Stimulated activated effector memory CD8-positive, alpha-beta T cell treated with anti-CD3 and anti-CD28 coated beads, Interleukin-12 subunit alpha, Interleukin-12 subunit beta, amount 100 ng/mL, for 72 hours (primary cell): ENCODE measurements at regions not wholly inside any gene's neighbourhood (a gene's known extent, or its start where the extent isn't known, plus 50 kb on each side); places are given as distances from the start of the nearest gene placed in this dataset.

Experiments used
- ATAC-seq: fragments of 150-1000 bp; cut with Tn5 transposase; 2 replicates; pipeline ENCODE4 v1.10.0; 2021
- DNase-seq, 2 donors: peaks; one replicate each; pipeline ENCODE4 v3.0.0; 2021 to 2022; ENCODE audit warnings: low spot score in 2 of 2
- H3K27ac Mint-ChIP-seq: one replicate; pipeline ENCODE4 v1.8.0; 2022; ENCODE audit warnings: mild to moderate bottlenecking, mixed read lengths
- H3K36me3 Mint-ChIP-seq: one replicate; pipeline ENCODE4 v1.8.0; 2022; ENCODE audit warnings: mild to moderate bottlenecking, mixed read lengths
- H3K4me1 Mint-ChIP-seq: one replicate; pipeline ENCODE4 v1.8.0; 2022; ENCODE audit warnings: mixed read lengths
- H3K4me3 Mint-ChIP-seq: one replicate; pipeline ENCODE4 v1.8.0; 2022; ENCODE audit warnings: mild to moderate bottlenecking, mixed read lengths
- H3K9me3 Mint-ChIP-seq: one replicate; pipeline ENCODE4 v1.8.0; 2022; ENCODE audit warnings: mixed read lengths

DNA sequence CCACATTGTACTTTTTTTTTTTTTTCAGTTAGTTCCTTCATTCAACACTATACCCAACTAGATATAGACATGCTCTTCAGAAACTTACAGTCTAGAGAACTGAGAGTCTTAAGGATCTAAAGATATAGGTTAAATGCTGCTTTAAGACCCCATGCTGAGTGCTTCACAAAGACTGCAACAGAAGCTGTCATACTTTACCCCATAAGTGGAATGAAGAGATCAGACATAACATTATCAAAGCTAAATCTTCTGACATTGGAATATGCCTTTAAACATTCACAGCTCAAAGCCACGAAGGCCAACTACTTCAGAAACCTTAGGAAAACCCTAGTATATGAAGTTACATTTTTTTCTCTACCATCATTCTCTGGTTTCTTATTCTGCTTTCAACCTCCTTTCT lies 666.4 kb downstream of the KCNT2 start:
- Mint-ChIP-seq H3K9me3 (peaks cover 2% of the 10 kb centered on the region), H3K4me3 (no peak overlapping the region), H3K36me3 (no peaks in the 10 kb centered on the region), H3K27ac (no peak overlapping the region), H3K4me1 (no peaks in the 10 kb centered on the region)
- ATAC-seq (no peak), DNase-seq (no peak)

DNA sequence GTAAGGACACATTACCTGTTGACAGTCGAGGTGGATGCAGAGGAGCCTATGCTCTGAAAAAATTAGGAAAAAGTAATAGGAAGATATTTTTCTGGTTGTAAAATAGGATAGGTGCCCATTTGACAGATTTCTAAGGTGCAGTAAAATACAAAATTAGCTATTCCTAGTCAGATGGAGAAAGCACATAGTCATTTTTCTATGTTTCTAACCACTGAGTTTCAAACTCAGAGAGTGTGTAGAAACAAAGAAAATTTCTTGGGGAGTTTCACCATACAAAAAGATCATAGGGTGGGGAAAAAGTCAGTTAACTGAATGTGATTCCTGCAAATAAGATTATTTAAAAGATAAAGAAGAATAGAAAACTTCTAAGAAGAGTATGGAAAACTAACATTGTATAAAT lies 666.9 kb downstream of the KCNT2 start:
- no peaks in the 10 kb centered on the region for H3K4me1 Mint-ChIP-seq
- H3K4me3 Mint-ChIP-seq: no peak overlapping the region
- H3K36me3 Mint-ChIP-seq: no peaks in the 10 kb centered on the region
- H3K9me3 Mint-ChIP-seq: peaks cover 2% of the 10 kb centered on the region
- DNase-seq (no peak), ATAC-seq (no peak)
- H3K27ac Mint-ChIP-seq: no peak overlapping the region

DNA sequence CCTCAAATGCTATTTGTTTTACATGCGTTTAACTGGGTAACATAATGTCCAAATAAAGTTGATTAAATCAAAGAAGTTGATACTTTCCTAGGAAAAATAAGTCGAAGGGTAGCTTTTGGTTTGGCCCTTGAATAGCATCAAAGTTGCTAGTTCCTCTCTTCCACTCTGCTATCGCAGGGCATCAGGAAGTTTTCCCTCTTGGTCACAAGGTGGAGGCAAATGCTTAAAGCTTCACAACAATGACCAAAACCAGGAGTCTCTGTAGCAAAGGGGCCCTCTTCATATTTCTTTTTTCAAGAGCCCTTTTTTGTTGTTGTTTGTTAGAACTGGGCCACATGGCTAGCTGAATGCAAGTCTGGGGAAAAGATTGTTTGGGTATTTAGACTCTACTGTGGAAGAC lies 668.4 kb downstream of the KCNT2 start:
- ATAC-seq (no peak), DNase-seq (no peak)
- no peaks in the 10 kb centered on the region for H3K4me1 Mint-ChIP-seq
- no peaks in the 10 kb centered on the region for H3K9me3 Mint-ChIP-seq
- H3K4me3 Mint-ChIP-seq: no peak overlapping the region
- H3K36me3 Mint-ChIP-seq: no peaks in the 10 kb centered on the region
- no peak overlapping the region for H3K27ac Mint-ChIP-seq

DNA sequence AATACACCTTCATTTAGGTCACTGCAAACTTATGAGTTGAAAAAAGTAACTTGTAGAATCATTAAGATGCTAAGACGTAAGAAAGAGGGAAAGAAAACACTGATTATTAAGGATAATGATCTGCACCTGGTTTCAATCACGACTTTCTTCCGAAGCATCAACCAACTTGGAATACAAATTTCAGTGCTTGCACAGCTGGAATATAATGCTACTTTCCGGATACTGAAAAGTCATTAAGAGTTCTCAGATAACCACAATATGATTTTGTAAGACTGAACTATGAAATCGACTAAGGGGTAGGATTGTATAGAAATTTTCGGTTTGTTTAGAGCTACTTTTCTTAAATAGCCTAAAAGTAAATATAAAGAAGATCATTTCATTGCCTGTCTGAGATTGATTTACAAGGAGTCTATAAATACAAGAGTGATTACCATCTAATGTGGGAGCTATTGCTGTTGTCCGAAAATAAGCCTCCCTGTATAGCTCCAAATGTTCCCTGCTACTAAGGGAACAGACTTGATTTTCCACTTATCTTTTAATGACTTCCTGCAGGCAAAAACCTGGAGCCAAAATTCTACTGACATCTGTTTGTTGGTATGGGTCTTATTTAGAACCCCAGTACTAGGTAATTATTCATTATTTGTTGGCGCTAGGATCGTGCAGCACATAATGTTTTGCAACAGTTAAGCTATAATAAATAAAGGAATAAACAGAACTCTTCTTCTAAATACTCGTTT lies 673.3 kb downstream of the KCNT2 start:
- Mint-ChIP-seq H3K27ac (no peak overlapping the region), H3K4me1 (no peaks in the 10 kb centered on the region), H3K9me3 (peaks cover 6% of the 10 kb centered on the region), H3K4me3 (no peak overlapping the region), H3K36me3 (no peaks in the 10 kb centered on the region)
- DNase-seq (no peak), ATAC-seq (no peak)

DNA sequence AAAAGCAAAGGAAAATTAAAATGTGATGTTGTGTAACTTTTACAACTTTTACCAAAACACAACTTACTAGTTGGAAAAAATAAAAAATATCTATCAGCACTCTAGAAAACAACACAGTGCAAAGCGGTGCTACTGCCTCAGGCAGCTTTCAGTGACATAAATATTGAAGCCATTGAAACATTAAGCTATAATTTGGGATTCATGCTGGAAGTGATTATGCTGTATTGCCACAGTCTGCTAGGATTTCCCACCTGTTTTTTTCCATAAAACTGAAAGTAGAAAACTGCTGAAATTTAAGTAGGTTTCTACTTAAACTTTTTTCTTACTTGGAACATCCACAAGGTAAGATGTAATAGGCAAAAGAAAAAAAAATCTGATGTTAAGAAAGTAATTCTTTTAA lies 674.4 kb downstream of the KCNT2 start:
- Mint-ChIP-seq H3K27ac (no peak overlapping the region), H3K9me3 (peaks cover 6% of the 10 kb centered on the region), H3K4me1 (no peaks in the 10 kb centered on the region), H3K4me3 (no peak overlapping the region), H3K36me3 (no peaks in the 10 kb centered on the region)
- ATAC-seq: no peak
- no peak for DNase-seq

DNA sequence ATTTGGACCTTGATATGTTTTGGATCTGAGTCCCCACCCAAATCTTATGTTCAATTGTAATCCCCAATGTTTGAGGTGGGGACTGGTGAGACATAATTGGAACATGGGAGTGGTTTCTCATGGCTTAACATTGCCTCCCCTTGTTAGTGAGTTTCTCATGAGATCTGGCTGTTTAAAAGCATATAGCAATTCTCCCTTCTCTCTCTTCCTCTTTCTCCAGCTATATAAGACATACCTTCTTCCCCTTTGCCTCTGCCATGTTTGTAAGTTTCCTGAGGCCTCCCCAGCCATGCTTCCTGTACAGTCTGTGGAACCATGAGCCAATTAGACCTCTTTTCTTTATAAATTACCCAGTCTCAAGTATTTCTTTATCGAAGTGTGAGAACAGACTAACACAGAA lies 692.4 kb downstream of the KCNT2 start:
- Mint-ChIP-seq H3K9me3 (peaks cover 11% of the 10 kb centered on the region), H3K36me3 (no peaks in the 10 kb centered on the region), H3K4me3 (no peak overlapping the region), H3K27ac (no peak overlapping the region), H3K4me1 (no peaks in the 10 kb centered on the region)
- no peak for DNase-seq
- ATAC-seq: no peak

DNA sequence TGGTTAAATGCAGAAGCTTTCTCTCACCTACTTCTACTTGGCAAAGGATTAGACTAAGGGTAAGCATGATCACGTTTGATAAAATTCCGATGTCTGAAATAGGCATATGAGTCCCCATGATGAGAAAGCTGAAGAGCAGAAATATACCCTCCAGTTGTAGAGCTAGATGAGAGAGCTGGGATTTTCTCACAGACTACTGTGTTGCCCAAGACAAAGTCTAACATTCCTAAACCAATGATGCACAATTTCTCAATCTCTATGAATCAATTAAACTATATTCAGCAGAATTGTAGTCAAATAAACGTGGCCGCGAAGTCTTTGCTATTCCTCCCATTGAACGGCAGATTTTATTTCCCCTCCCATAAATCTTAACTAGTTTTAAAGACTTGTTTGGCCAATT lies 699.2 kb downstream of the KCNT2 start:
- Mint-ChIP-seq H3K9me3 (no peaks in the 10 kb centered on the region), H3K36me3 (no peaks in the 10 kb centered on the region), H3K4me1 (no peaks in the 10 kb centered on the region), H3K4me3 (no peak overlapping the region), H3K27ac (no peak overlapping the region)
- no peak for DNase-seq
- no peak for ATAC-seq

DNA sequence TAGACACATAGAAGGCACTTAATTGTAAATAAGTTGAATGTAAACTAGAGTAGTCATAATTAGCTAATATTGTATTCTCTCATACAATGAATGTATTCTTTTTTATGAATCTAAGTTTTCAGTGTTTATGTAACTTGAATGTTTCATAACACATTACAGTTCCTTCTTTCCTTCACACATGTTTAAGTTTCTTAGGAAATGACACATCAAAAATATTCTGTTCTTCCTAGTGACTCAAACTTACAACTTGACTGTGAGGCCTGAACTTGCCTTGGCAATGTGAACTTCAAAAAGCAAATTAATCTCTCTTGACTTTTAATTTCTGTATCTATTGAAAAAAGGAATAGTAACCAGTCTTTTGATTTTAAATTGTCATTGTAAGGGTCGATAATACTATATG lies 700.1 kb downstream of the KCNT2 start:
- Mint-ChIP-seq H3K4me1 (no peaks in the 10 kb centered on the region), H3K27ac (no peak overlapping the region), H3K4me3 (no peak overlapping the region), H3K36me3 (no peaks in the 10 kb centered on the region), H3K9me3 (no peaks in the 10 kb centered on the region)
- ATAC-seq (no peak), DNase-seq (no peak)

DNA sequence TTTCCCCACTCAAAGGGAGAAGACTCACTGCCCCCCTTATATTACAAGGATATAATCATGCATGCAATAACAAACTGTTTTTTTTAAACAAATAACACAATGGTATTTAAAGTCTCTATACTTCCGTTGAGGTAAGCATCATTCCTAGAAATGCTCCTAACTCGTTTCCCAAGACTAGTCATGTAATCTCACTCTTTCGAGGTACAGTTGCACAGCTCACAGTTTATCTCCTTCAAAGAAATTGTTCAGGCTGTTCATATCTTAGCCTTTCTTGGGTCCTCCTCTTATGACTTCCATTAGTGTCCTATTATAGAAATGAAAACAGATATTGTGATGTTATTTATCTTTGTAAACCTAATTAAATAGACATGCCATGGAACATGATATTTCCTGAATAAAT lies 705.0 kb downstream of the KCNT2 start:
- Mint-ChIP-seq H3K4me1 (no peaks in the 10 kb centered on the region), H3K27ac (no peak overlapping the region), H3K9me3 (no peaks in the 10 kb centered on the region), H3K36me3 (no peaks in the 10 kb centered on the region), H3K4me3 (no peak overlapping the region)
- ATAC-seq: no peak
- no peak for DNase-seq

DNA sequence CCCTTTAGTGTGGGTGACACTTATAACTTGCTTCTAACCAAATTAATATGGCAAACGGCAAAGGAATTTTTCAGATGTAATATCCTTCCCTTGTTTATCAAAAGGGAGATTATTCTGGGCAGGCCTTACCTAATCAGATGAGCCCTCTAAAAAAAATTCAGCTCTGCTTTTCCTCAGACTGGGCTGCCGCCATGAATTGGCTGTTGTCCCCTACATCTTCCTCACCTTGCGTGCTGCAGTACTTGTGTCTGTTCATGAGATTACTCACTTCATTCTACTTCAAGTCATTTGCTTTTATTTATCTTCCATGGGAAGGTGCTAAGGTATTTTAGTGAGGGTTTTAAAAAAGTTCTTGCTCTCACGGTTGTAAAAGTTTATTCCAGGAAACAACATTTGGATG lies 705.5 kb downstream of the KCNT2 start:
- H3K27ac Mint-ChIP-seq: no peak overlapping the region

DNA sequence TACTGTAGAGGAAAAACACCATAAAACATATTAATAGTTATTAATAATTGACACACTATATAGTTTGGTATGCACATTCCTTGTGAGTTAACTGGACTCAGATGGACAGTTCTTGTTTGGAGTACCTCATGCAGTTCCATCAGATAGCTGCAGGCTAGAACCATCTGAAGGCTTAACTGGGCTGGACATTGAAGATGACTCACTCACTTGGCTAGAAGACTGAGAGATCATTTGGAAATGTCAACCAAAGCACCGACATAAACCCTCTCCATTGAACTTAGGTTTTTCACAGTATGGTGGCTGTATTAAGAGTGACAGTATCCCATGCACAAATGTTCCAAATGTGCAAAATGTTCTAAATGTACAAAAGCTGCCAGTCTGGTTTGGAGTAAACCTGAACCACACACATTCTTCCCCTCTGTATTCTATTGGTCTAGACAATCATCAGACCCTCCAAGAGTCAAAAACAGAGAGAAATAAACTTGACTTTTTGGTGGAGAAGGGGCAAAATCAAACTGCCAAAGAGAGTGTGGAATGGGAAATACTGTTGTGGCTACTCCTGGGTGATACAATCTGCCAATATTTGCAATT lies 708.4 kb downstream of the KCNT2 start:
- ATAC-seq: no peak
- Mint-ChIP-seq H3K4me3 (no peak overlapping the region), H3K36me3 (no peaks in the 10 kb centered on the region), H3K27ac (no peak overlapping the region), H3K4me1 (no peaks in the 10 kb centered on the region), H3K9me3 (peaks cover 5% of the 10 kb centered on the region)
- DNase-seq: no peak

More for the DNA sequence above, 705.5 kb downstream of the KCNT2 start:
- Mint-ChIP-seq H3K9me3 (no peaks in the 10 kb centered on the region), H3K36me3 (no peaks in the 10 kb centered on the region), H3K4me3 (no peak overlapping the region), H3K4me1 (no peaks in the 10 kb centered on the region)
- no peak for ATAC-seq
- DNase-seq: no peak

DNA sequence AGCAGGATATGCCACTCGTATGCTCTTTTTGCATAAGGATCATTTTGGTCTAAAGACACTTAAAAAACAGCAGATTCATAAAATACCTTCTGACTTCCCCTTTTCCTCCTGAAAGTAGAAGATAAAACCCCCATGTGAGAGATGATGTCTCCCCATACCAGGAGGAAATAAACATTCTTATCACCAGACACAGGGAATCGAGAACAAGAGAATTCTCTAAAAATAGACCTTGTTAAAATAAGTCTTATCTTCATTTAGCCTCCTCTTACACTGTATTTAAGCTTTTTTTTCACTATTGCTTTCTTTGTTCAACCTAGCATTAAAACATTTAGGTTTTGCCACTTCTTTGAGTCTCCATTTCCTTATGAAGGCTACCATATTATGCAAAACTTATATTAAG lies 709.3 kb downstream of the KCNT2 start:
- Mint-ChIP-seq H3K36me3 (no peaks in the 10 kb centered on the region), H3K27ac (no peak overlapping the region), H3K9me3 (peaks cover 5% of the 10 kb centered on the region), H3K4me1 (no peaks in the 10 kb centered on the region), H3K4me3 (no peak overlapping the region)
- ATAC-seq (no peak), DNase-seq (no peak)

DNA sequence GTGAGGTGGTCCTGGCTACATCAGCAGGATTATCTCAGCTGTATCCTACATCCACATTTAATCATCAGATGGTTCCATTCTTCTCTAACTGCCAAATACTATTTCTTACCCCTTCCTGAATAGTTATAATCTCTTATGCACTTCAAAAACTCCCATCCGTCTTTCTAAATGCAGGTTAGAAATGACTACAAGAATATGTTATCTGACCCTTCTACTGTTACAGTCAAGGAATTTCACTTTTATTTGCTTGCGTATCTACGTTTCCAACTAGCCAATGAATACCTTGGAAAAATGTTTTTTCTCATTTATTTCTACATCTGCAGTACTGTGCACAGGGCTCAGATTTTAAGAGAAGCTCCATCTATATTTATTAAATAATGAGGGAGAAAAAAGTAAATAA lies 709.9 kb downstream of the KCNT2 start:
- Mint-ChIP-seq H3K4me1 (no peaks in the 10 kb centered on the region), H3K9me3 (peaks cover 5% of the 10 kb centered on the region), H3K36me3 (no peaks in the 10 kb centered on the region), H3K4me3 (no peak overlapping the region), H3K27ac (no peak overlapping the region)
- DNase-seq (no peak), ATAC-seq (no peak)

DNA sequence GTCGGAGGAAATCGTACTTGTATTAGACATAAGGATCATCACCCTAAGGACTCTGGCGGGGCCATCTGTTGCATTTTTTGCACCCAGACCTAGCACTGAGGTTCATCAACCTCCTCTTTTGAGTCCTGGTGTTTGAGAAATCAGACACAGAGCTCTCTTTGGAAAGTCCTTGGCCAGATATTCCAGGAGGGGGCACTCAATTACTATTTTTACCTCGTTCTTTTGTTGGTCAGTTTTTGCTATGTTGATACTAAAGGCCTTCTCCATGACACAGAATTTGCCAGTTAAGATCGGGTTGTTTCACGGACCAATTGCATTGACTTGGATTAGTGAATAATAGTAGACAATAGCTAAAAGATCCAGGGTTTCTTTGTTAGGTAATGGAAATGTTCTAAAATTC lies 711.2 kb downstream of the KCNT2 start:
- ATAC-seq (no peak), DNase-seq (no peak)
- Mint-ChIP-seq H3K4me1 (no peaks in the 10 kb centered on the region), H3K4me3 (no peak overlapping the region), H3K27ac (no peak overlapping the region), H3K36me3 (no peaks in the 10 kb centered on the region), H3K9me3 (peaks cover 5% of the 10 kb centered on the region)

DNA sequence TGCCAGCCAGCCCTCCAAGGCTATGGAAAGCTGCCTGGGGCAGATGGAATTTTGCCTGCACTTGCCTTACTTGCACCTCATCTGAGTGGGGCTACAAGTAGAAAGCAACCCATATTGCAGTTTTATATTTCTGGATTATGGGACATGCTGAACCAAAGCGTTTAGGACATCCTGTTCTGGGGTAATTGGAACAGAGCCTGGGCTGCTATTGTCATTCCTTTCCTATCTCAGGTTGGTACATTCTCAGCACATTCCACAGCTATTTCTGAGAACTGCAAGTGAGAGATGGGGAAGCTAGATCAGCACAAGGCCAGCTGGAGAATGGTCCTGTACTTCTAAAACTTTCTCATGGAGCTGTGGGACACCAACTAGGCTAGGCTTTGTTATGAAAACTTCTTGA lies 713.8 kb downstream of the KCNT2 start:
- ATAC-seq (no peak), DNase-seq (no peak)
- no peaks in the 10 kb centered on the region for H3K4me1 Mint-ChIP-seq
- H3K36me3 Mint-ChIP-seq: no peaks in the 10 kb centered on the region
- no peak overlapping the region for H3K4me3 Mint-ChIP-seq
- H3K9me3 Mint-ChIP-seq: peaks cover 10% of the 10 kb centered on the region
- no peak overlapping the region for H3K27ac Mint-ChIP-seq

DNA sequence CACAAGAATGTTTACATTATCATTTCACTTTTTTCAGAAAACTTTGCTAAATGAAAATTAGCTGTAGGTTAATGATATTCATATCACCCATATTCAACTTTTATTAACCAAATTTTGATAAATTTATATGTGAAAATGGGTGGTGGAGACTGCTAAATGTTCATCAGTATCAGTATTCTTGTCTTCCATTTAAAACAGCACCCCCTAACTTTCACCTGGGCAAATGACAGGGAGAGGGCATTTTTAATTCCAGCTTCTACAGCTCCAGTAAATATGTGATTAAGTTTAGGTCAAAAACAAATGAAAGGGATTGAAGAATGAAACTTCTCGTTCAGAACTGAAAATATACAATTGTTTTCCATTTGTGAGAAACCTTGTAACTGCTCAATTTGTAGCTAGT lies 722.2 kb downstream of the KCNT2 start:
- H3K9me3 Mint-ChIP-seq: peaks cover 10% of the 10 kb centered on the region
- ATAC-seq: no peak
- H3K27ac Mint-ChIP-seq: no peak overlapping the region
- H3K4me1 Mint-ChIP-seq: no peaks in the 10 kb centered on the region
- DNase-seq: no peak
- H3K36me3 Mint-ChIP-seq: no peaks in the 10 kb centered on the region
- no peak overlapping the region for H3K4me3 Mint-ChIP-seq
